ENCODE measurements at regions not wholly inside any gene's neighbourhood (a gene's known extent, or its start where the extent isn't known, plus 50 kb on each side); places are given as distances from the start of the nearest gene placed in this dataset.

DNA sequence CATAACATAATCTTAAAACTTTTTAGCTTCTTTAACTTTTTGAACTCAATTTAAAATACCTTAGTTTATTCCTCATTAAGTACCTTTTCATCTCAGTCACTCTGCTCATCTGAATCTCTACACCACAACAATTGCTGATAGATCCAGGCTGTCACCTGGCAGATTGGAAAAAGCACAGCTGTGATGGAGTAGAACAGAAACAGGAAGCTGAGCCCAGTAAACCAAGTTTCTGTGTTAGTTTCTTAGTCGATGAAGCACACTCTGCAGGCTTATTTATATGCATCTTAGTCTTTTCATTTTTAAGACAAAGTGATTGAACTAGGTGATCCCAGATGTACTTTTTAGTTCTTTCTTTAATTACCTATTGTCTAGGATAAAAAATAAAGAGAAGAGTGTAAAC, 1398.0 kb upstream of the ALCAM start:
- TF ChIP-seq CTCF (IDR thresholded peaks at IDR 0.05) (no peak), POLR2A (IDR thresholded peaks at IDR 0.05) (no peak)
